Kidney (tissue), 13 donors: ENCODE measurements at regions not wholly inside any gene's neighbourhood (a gene's known extent, or its start where the extent isn't known, plus 50 kb on each side); places are given as distances from the start of the nearest gene placed in this dataset.

Source experiments
- DNase-seq, 5 donors: peaks; one replicate each; pipeline ENCODE4 v3.0.0-alpha.2; 2013 to 2020
- FAIRE-seq: peaks from 2 replicates; lab custom pipeline; 2012; peaks lifted over from hg19 to GRCh38; lab: Jason Lieb, UNC
- H3K27ac ChIP-seq, 2 donors: one replicate each; pipeline ENCODE4 v1.7.0; 2013; ENCODE audit warnings: low read depth in 2 of 2, low read length in 2 of 2, inconsistent platforms in 1 of 2
- H3K27me3 ChIP-seq: one replicate; pipeline ENCODE4 v1.7.1; 2013; ENCODE audit warnings: low read length, inconsistent platforms; ENCODE audit not compliant: control insufficient read depth, insufficient read depth
- H3K36me3 ChIP-seq, 3 donors: one replicate each; pipeline versions ENCODE4 v1.7.0 to v1.7.1; 2013; ENCODE audit warnings: low read length in 3 of 3, control low read depth in 1 of 3, inconsistent platforms in 1 of 3; ENCODE audit not compliant: insufficient read depth in 3 of 3, control insufficient read depth in 2 of 3
- H3K4me1 ChIP-seq, 3 donors: one replicate each; pipeline versions ENCODE4 v1.7.0 to v1.7.1; 2013; ENCODE audit warnings: low read length in 3 of 3, inconsistent platforms in 1 of 3, low read depth in 1 of 3; ENCODE audit not compliant: control insufficient read depth in 2 of 3, insufficient read depth in 2 of 3
- H3K4me3 ChIP-seq, 3 donors: one replicate each; pipeline versions ENCODE4 v1.7.0 to v1.8.1; 2013; ENCODE audit warnings: low read length in 3 of 3, control low read depth in 1 of 3, inconsistent platforms in 1 of 3
- H3K9ac ChIP-seq, 3 donors: one replicate each; pipeline versions ENCODE4 v1.7.0 to v1.7.1; 2013; ENCODE audit warnings: low read length in 3 of 3, control low read depth in 1 of 3, inconsistent platforms in 1 of 3
- H3K9me3 ChIP-seq, 3 donors: one replicate each; pipeline versions ENCODE4 v1.7.0 to v1.7.1; 2013; ENCODE audit warnings: low read length in 3 of 3, control low read depth in 1 of 3, inconsistent platforms in 1 of 3; ENCODE audit not compliant: control insufficient read depth in 2 of 3, insufficient read depth in 1 of 3
- CTCF ChIP-seq: IDR thresholded peaks from 3 replicates; pipeline ENCODE4 v1.5.1; 2012; ENCODE audit warnings: mild to moderate bottlenecking, moderate library complexity, borderline replicate concordance; ENCODE audit not compliant: insufficient read depth; ENCODE audit errors: extremely low read depth
- intact Hi-C: fragments of 100-400 bp; cut with DNase I; formaldehyde crosslinking; loops from one replicate; pipeline ENCODE4 v1.11.1; 2022
- donor health status: control.
- donor health status: control.
- donor health status: control.
- donor health status: control.
- donor health status: control.
- donor health status: DM: yes; HTN: yes; CAD: no.
- donor health status: Normal renal cell carcinoma (clear cell type).

- Histone ChIP-seq H3K9me3 (no peaks in the 10 kb centered on the region), H3K36me3 (no peaks in the 10 kb centered on the region), H3K27me3 (no peaks in the 10 kb centered on the region), H3K4me1 (peaks cover 0 to 10% (median 7%) of the 10 kb centered on the region in 3 donors), H3K4me3 (peak overlapping the region; percentile 66 to 94 (median 91)), H3K27ac (peak overlapping the region; percentile 26 to 75), H3K9ac (peak overlapping the region; percentile 54 to 82 (median 66))
- DNase-seq (peak; percentile 62 to 87 (median 72)), FAIRE-seq (no peak)
- TF ChIP-seq CTCF: peak; percentile 5
- intact Hi-C loops: no loop called here
These were observed 226.7 kb upstream of the C2CD4B start for GRCh38 chr15:62391641-62392262.

GRCh38 chr15:62392376-62392775, 227.3 kb upstream of the C2CD4B start:
- Histone ChIP-seq H3K4me1 (peaks cover 0 to 10% (median 7%) of the 10 kb centered on the region in 3 donors), H3K9ac (peak overlapping the region; percentile 54 to 82 (median 66)), H3K9me3 (no peaks in the 10 kb centered on the region), H3K4me3 (peak overlapping the region; percentile 66 to 94 (median 91)), H3K27ac (no peak overlapping the region), H3K27me3 (no peaks in the 10 kb centered on the region), H3K36me3 (no peaks in the 10 kb centered on the region)
- no peak for TF ChIP-seq CTCF
- DNase-seq: peak in 4 of 5 donors; percentile 24 to 51 (median 36)
- intact Hi-C loops: no loop called here
- FAIRE-seq: no peak

- H3K36me3 ChIP-seq: no peaks in the 10 kb centered on the region
- no peak for DNase-seq
- intact Hi-C loops: no loop called here
- H3K27me3 ChIP-seq: no peaks in the 10 kb centered on the region
- H3K4me1 ChIP-seq: peaks cover 0 to 10% (median 7%) of the 10 kb centered on the region in 3 donors
- no peak overlapping the region for H3K27ac ChIP-seq
- H3K4me3 ChIP-seq: no peak overlapping the region
- no peak for TF ChIP-seq CTCF
- H3K9ac ChIP-seq: no peak overlapping the region
- H3K9me3 ChIP-seq: no peaks in the 10 kb centered on the region
- FAIRE-seq: no peak
These were observed 228.1 kb upstream of the C2CD4B start for GRCh38 chr15:62393196-62393595.
